Esophagus muscularis mucosa (tissue), 4 donors: ENCODE measurements at regions not wholly inside any gene's neighbourhood (a gene's known extent, or its start where the extent isn't known, plus 50 kb on each side); places are given as distances from the start of the nearest gene placed in this dataset.

Source experiments
- DNase-seq: peaks from one replicate; pipeline ENCODE4 v3.0.0-alpha.2; 2017; ENCODE audit errors: extremely low spot score
- H3K27ac ChIP-seq, 4 donors: fragments of 200-600 bp; sonication (generic); replicated peaks in 1 of 4; 1 replicate in 3 of 4; 2 replicates in 1 of 4; pipeline ENCODE4 v1.5.1; 2016 to 2019; ENCODE audit warnings: mild to moderate bottlenecking in 1 of 4
- H3K27me3 ChIP-seq, 4 donors: fragments of 200-600 bp; sonication (generic); one replicate each; pipeline versions ENCODE4 v1.5.1 to v1.6.0; 2016 to 2019
- H3K36me3 ChIP-seq, 4 donors: fragments of 200-600 bp; sonication (generic); one replicate each; pipeline ENCODE4 v1.5.1; 2016 to 2019
- H3K4me1 ChIP-seq, 4 donors: fragments of 200-600 bp; sonication (generic); one replicate each; pipeline ENCODE4 v1.5.1; 2016 to 2019
- H3K4me3 ChIP-seq, 4 donors: fragments of 200-600 bp; sonication (generic); 1 replicate in 2 of 4; 2 replicates in 2 of 4; pipeline ENCODE4 v1.5.1; 2016 to 2019; ENCODE audit warnings: mild to moderate bottlenecking in 4 of 4, moderate library complexity in 1 of 4
- H3K9me3 ChIP-seq, 4 donors: fragments of 200-600 bp; sonication (generic); 1 replicate in 3 of 4; 2 replicates in 1 of 4; pipeline ENCODE4 v1.5.1; 2016 to 2019
- CTCF ChIP-seq, 3 experiments: fragments of 200-600 bp in 2 of 3; fragments of 450-650 bp in 1 of 3; sonication (generic) in 2 of 3; IDR thresholded peaks; one replicate each; pipeline ENCODE4 v1.5.1; 2017 to 2019; ENCODE audit warnings: antibody characterized with exemption in 3 of 3, mild to moderate bottlenecking in 2 of 3, moderate library complexity in 1 of 3
- EP300 ChIP-seq: sonication (generic); formaldehyde crosslinking; IDR thresholded peaks from one replicate; pipeline ENCODE4 v1.6.1; 2017; ENCODE audit warnings: antibody characterized with exemption
- POLR2A ChIP-seq: fragments of 450-650 bp; IDR thresholded peaks from one replicate; pipeline ENCODE4 v1.6.1; 2017; ENCODE audit warnings: antibody characterized with exemption, moderate library complexity, mild to moderate bottlenecking, low read depth
- POLR2AphosphoS5 ChIP-seq, 2 donors: sonication (generic); formaldehyde crosslinking; IDR thresholded peaks; one replicate each; pipeline ENCODE4 v1.6.1; 2017; ENCODE audit warnings: antibody characterized with exemption in 2 of 2
- WGBS: methylation state at CpG from one replicate; pipeline ENCODE4 v1.1.5; 2018; 5-methylcytosine and 5-hydroxymethylcytosine counted together
- intact Hi-C: fragments of 100-400 bp; cut with DNase I; formaldehyde crosslinking; loops from one replicate; pipeline ENCODE4 v1.15.1; 2023

- peaks cover 0 to 29% (median 18%) of the 10 kb centered on the region in 4 donors for H3K4me1 ChIP-seq
- 19% methylated on average over 1 of the region's 1 CpG for WGBS
- intact Hi-C loops: no loop called here
Observed at GRCh38 chr3:144102421-144102820, 130.8 kb downstream of the DIPK2A start.

GRCh38 chr3:144104186-144104585, 132.6 kb downstream of the DIPK2A start:
- intact Hi-C loops: no loop called here
- TF ChIP-seq EP300: no peak
- no peak for TF ChIP-seq POLR2A
- TF ChIP-seq POLR2AphosphoS5 (IDR thresholded peaks at IDR 0.05): no peak
- no peak for TF ChIP-seq CTCF (IDR thresholded peaks at IDR 0.05)
- H3K27me3 ChIP-seq: no peaks in the 10 kb centered on the region
- no peak for DNase-seq
- H3K27ac ChIP-seq: no peak overlapping the region
- H3K4me1 ChIP-seq: peaks cover 0 to 29% (median 18%) of the 10 kb centered on the region in 4 donors
- no peaks in the 10 kb centered on the region for H3K36me3 ChIP-seq
- WGBS: 29% methylated on average over 3 of the region's 3 CpGs
- peaks cover 0 to 6% (median 0%) of the 10 kb centered on the region in 4 donors for H3K9me3 ChIP-seq
- H3K4me3 ChIP-seq: no peak overlapping the region

More at GRCh38 chr3:144102421-144102820, 130.8 kb downstream of the DIPK2A start:
- H3K27me3 ChIP-seq: no peaks in the 10 kb centered on the region
- no peak for DNase-seq
- TF ChIP-seq EP300: no peak
- TF ChIP-seq POLR2A: no peak
- no peak for TF ChIP-seq CTCF (IDR thresholded peaks at IDR 0.05)
- TF ChIP-seq POLR2AphosphoS5 (IDR thresholded peaks at IDR 0.05): no peak
- H3K4me3 ChIP-seq: no peak overlapping the region
- H3K9me3 ChIP-seq: peaks cover 0 to 8% (median 0%) of the 10 kb centered on the region in 4 donors
- H3K36me3 ChIP-seq: no peaks in the 10 kb centered on the region
- no peak overlapping the region for H3K27ac ChIP-seq

GRCh38 chr3:144104679-144105078, 133.1 kb downstream of the DIPK2A start:
- Histone ChIP-seq H3K27me3 (no peaks in the 10 kb centered on the region), H3K27ac (no peak overlapping the region), H3K4me1 (peaks cover 0 to 29% (median 18%) of the 10 kb centered on the region in 4 donors), H3K4me3 (no peak overlapping the region), H3K9me3 (peaks cover 0 to under 1% (median 0%) of the 10 kb centered on the region in 4 donors), H3K36me3 (no peaks in the 10 kb centered on the region)
- intact Hi-C loops: no loop called here
- no peak for TF ChIP-seq POLR2AphosphoS5 (IDR thresholded peaks at IDR 0.05)
- TF ChIP-seq CTCF (IDR thresholded peaks at IDR 0.05): no peak
- no peak for TF ChIP-seq EP300
- no peak for TF ChIP-seq POLR2A
- no peak for DNase-seq
- WGBS: 85% methylated on average over 1 of the region's 1 CpG

DNA sequence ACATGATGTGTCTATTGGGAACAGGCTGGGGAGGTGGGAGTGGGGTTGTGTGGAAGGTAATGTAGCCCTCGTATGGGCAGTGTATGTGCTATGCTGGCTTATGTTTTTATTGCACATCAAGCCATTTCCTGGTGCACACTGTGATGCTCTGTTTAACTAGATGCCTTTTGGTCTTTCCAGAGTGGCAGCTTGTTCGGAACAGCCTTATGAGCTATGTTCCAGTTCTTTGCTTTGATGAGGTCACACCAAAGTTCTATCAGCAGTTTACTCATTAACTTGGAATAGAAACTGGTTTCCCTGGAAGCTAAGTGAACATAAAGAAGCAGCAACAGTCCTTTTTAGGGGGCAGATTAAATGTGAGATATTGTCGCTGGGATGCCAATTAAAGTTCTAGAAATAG, 133.9 kb downstream of the DIPK2A start:
- WGBS: 71% methylated on average over 3 of the region's 3 CpGs
- H3K36me3 ChIP-seq: no peaks in the 10 kb centered on the region
- no peak overlapping the region for H3K4me3 ChIP-seq
- DNase-seq: no peak
- intact Hi-C loops: no loop called here
- H3K9me3 ChIP-seq: no peaks in the 10 kb centered on the region
- H3K27me3 ChIP-seq: no peaks in the 10 kb centered on the region
- no peak overlapping the region for H3K27ac ChIP-seq
- peaks cover 0 to 29% (median 18%) of the 10 kb centered on the region in 4 donors for H3K4me1 ChIP-seq
- TF ChIP-seq POLR2AphosphoS5 (IDR thresholded peaks at IDR 0.05) (no peak), POLR2A (no peak), CTCF (IDR thresholded peaks at IDR 0.05) (no peak), EP300 (no peak)

DNA sequence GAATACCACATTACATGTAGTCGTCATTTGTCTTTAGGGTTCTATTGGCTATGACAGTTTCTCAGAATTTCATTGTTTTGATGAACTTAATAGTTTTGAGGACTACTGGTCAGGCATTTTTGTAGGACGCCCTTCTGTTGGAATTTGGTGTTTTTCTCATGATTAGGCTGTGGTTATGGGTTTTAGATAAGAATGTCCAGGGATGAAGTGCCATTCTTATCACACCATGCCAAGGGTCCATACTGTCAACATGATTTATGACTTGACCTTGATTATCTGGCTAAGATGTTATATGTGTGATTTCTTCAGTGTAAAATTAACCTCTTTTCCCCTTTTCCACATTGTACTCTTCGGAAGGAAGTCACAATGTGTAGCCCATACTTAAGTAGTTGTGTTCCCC, 135.3 kb downstream of the DIPK2A start:
- WGBS: 86% methylated on average over 3 of the region's 3 CpGs
- no peak overlapping the region for H3K4me3 ChIP-seq
- intact Hi-C loops: no loop called here
- H3K9me3 ChIP-seq: no peaks in the 10 kb centered on the region
- no peak for DNase-seq
- H3K27me3 ChIP-seq: no peaks in the 10 kb centered on the region
- TF ChIP-seq CTCF (IDR thresholded peaks at IDR 0.05): no peak
- TF ChIP-seq POLR2A: no peak
- TF ChIP-seq EP300: no peak
- no peak for TF ChIP-seq POLR2AphosphoS5 (IDR thresholded peaks at IDR 0.05)
- H3K27ac ChIP-seq: no peak overlapping the region
- H3K4me1 ChIP-seq: peaks cover 0 to 29% (median 18%) of the 10 kb centered on the region in 4 donors
- no peaks in the 10 kb centered on the region for H3K36me3 ChIP-seq
